Panc1 (cell line): ENCODE measurements at regions not wholly inside any gene's neighbourhood (a gene's known extent, or its start where the extent isn't known, plus 50 kb on each side); places are given as distances from the start of the nearest gene placed in this dataset.
A peak's percentile ranks its signal among the peaks of the same experiment; 100 is the strongest.

Experiments used
- ATAC-seq: fragments of 200-7000 bp; cut with Tn5 transposase; 2 replicates; pipeline ENCODE4 v1.9.1; 2020; ENCODE audit warnings: mild to moderate bottlenecking, moderate library complexity
- BruUV-seq: library from RNA; stranded (reverse); fragments of 400-500 nt; replicated peaks from 2 replicates; lab custom pipeline; 2021; lab: Mats Ljungman, UMichigan
- CTCF ChIA-PET: fragments of 300-600 bp; sonication (Branson Sonifier 250); formaldehyde crosslinking; loops from one replicate; lab custom pipeline; 2022; ENCODE audit warnings: antibody characterized with exemption; lab: Charles Lee
- POLR2A ChIA-PET: fragments of 300-600 bp; sonication (Branson Sonifier 250); formaldehyde crosslinking; loops from one replicate; lab custom pipeline; 2022; ENCODE audit warnings: antibody characterized with exemption; lab: Charles Lee
- DNase-seq: peaks from one replicate; pipeline ENCODE4 v3.0.0-alpha.2; 2010; ENCODE audit warnings: low read depth, low spot score
- H3K27ac ChIP-seq: 2 replicates; pipeline ENCODE4 v1.5.1; 2011; ENCODE audit warnings: mild to moderate bottlenecking, low read length, inconsistent platforms
- H3K27me3 ChIP-seq: fragments of 200-500 bp; sonication (Bioruptor generic); 2 replicates; pipeline ENCODE4 v1.6.0; 2014; ENCODE audit warnings: low read length, inconsistent platforms; ENCODE audit not compliant: control insufficient read depth, insufficient read depth
- H3K36me3 ChIP-seq: fragments of 200-500 bp; sonication (Bioruptor generic); 2 replicates; pipeline ENCODE4 v1.5.1; 2014; ENCODE audit warnings: inconsistent platforms, mild to moderate bottlenecking, low read length, moderate library complexity; ENCODE audit not compliant: control insufficient read depth, insufficient read depth
- H3K4me1 ChIP-seq: 2 replicates; pipeline ENCODE4 v1.5.1; 2011; ENCODE audit warnings: inconsistent platforms, mild to moderate bottlenecking, low read length, moderate library complexity; ENCODE audit not compliant: control insufficient read depth, insufficient read depth
- H3K4me3 ChIP-seq, 2 experiments: 2 replicates each; pipeline ENCODE4 v1.5.1; 2011 to 2012; ENCODE audit warnings: low read depth in 2 of 2, low read length in 2 of 2, mild to moderate bottlenecking in 2 of 2, inconsistent platforms in 1 of 2, moderate library complexity in 1 of 2
- H3K9me3 ChIP-seq: fragments of 200-500 bp; sonication (Bioruptor generic); 2 replicates; pipeline ENCODE4 v1.5.1; 2014; ENCODE audit warnings: low read depth, mild to moderate bottlenecking, inconsistent platforms, low read length, moderate library complexity; ENCODE audit not compliant: control insufficient read depth, insufficient read depth
- POLR2AphosphoS5 ChIP-seq: IDR thresholded peaks from 2 replicates; pipeline ENCODE4 v1.6.1; 2012; ENCODE audit warnings: mild to moderate bottlenecking, low read depth, low read length, moderate library complexity
- SIN3A ChIP-seq: IDR thresholded peaks from 2 replicates; pipeline ENCODE4 v1.6.1; 2012; ENCODE audit warnings: low read depth, mild to moderate bottlenecking, low read length, moderate library complexity, borderline replicate concordance; ENCODE audit not compliant: insufficient read depth
- TCF7L2 ChIP-seq: IDR thresholded peaks from 2 replicates; pipeline ENCODE4 v1.6.1; 2011; ENCODE audit warnings: mild to moderate bottlenecking, low read depth, low read length, inconsistent platforms
- in situ Hi-C: cut with HindIII; loops from 2 replicates; pipeline ENCODE4 v1.10.0; 2016; ENCODE audit warnings: low sequenced_read_pairs, low pct_unique_long_range_greater_than_20kb
- intact Hi-C: fragments of 100-400 bp; cut with micrococcal nuclease; formaldehyde crosslinking; loops from one replicate; pipeline ENCODE4 v1.10.0; 2022; ENCODE audit not compliant: unreplicated experiment
- TF ChIP-seq, protein P1 (sequence below): fragments of 450-650 bp; IDR thresholded peaks from 2 replicates; pipeline ENCODE4 v1.5.1; 2017; ENCODE audit warnings: mild to moderate bottlenecking
- TF ChIP-seq, protein P2 (sequence below), 2 experiments: IDR thresholded peaks; 2 replicates each; pipeline ENCODE4 v1.6.1; 2011 to 2012; ENCODE audit warnings: low read depth in 2 of 2, control low read depth in 1 of 2, low read length in 1 of 2, mild to moderate bottlenecking in 1 of 2, moderate library complexity in 1 of 2; ENCODE audit not compliant: insufficient read depth in 1 of 2

DNA sequence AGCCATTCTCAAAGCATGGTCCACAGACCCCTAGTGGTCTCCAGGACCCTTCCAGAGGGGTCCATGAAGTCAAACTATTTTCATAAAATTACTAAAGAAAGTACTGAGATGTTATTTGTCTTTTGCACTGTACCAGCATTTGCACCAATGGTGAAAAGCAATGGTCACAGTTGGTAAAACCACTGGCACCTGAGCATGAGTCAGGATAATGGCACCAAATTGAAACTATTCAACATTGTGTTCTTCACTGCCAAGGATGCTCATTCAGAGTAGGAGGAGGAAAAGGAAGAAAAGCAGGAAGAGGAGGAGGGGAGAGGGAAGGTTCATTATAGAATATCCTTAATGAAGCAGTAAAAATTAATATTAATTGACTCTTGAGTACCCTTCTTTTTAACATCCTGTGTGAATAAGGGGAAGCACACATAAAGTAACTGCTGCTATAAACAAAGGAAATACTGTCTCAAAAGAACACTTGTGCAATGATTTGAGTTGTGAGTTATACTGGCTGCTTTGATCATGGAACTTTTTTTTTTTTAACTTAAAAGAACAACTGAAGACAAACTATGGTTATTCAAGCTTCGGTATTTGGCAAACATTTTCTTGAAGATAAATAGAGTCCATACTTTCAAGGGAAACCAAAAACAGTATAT is 60.2 kb downstream of the MPP7 start:
- H3K4me1 ChIP-seq, result no peaks in the 10 kb centered on the region
- intact Hi-C loops (loop anchor here (5.0 kb wide), 1 partner anchor 680 kb away; no protein-coding TSS in a partner anchor), in situ Hi-C loops (no loop called here)
- H3K9me3 ChIP-seq, result no peaks in the 10 kb centered on the region
- H3K36me3 ChIP-seq, result no peaks in the 10 kb centered on the region
- TF ChIP-seq SIN3A, result no peak
- TF ChIP-seq, protein P1, sequence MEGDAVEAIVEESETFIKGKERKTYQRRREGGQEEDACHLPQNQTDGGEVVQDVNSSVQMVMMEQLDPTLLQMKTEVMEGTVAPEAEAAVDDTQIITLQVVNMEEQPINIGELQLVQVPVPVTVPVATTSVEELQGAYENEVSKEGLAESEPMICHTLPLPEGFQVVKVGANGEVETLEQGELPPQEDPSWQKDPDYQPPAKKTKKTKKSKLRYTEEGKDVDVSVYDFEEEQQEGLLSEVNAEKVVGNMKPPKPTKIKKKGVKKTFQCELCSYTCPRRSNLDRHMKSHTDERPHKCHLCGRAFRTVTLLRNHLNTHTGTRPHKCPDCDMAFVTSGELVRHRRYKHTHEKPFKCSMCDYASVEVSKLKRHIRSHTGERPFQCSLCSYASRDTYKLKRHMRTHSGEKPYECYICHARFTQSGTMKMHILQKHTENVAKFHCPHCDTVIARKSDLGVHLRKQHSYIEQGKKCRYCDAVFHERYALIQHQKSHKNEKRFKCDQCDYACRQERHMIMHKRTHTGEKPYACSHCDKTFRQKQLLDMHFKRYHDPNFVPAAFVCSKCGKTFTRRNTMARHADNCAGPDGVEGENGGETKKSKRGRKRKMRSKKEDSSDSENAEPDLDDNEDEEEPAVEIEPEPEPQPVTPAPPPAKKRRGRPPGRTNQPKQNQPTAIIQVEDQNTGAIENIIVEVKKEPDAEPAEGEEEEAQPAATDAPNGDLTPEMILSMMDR, result no peak
- TF ChIP-seq POLR2AphosphoS5, result no peak
- no peak for TF ChIP-seq TCF7L2
- TF ChIP-seq, protein P2, sequence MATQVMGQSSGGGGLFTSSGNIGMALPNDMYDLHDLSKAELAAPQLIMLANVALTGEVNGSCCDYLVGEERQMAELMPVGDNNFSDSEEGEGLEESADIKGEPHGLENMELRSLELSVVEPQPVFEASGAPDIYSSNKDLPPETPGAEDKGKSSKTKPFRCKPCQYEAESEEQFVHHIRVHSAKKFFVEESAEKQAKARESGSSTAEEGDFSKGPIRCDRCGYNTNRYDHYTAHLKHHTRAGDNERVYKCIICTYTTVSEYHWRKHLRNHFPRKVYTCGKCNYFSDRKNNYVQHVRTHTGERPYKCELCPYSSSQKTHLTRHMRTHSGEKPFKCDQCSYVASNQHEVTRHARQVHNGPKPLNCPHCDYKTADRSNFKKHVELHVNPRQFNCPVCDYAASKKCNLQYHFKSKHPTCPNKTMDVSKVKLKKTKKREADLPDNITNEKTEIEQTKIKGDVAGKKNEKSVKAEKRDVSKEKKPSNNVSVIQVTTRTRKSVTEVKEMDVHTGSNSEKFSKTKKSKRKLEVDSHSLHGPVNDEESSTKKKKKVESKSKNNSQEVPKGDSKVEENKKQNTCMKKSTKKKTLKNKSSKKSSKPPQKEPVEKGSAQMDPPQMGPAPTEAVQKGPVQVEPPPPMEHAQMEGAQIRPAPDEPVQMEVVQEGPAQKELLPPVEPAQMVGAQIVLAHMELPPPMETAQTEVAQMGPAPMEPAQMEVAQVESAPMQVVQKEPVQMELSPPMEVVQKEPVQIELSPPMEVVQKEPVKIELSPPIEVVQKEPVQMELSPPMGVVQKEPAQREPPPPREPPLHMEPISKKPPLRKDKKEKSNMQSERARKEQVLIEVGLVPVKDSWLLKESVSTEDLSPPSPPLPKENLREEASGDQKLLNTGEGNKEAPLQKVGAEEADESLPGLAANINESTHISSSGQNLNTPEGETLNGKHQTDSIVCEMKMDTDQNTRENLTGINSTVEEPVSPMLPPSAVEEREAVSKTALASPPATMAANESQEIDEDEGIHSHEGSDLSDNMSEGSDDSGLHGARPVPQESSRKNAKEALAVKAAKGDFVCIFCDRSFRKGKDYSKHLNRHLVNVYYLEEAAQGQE (IDR thresholded peaks at IDR 0.05; ENCODE audit: insufficient read depth in 1 of 2, low read depth in 2 of 2, low read length in 1 of 2), result no peak
- no peak for DNase-seq
- H3K4me3 ChIP-seq, result no peak overlapping the region
- no peak for ATAC-seq
- no TSS peak for BruUV-seq
- POLR2A ChIA-PET, result no interaction called here
- CTCF ChIA-PET, result no interaction called here
- H3K27me3 ChIP-seq, result no peaks in the 10 kb centered on the region; the same call in 1 of the 2 replicates
- H3K27ac ChIP-seq, result no peak overlapping the region

DNA sequence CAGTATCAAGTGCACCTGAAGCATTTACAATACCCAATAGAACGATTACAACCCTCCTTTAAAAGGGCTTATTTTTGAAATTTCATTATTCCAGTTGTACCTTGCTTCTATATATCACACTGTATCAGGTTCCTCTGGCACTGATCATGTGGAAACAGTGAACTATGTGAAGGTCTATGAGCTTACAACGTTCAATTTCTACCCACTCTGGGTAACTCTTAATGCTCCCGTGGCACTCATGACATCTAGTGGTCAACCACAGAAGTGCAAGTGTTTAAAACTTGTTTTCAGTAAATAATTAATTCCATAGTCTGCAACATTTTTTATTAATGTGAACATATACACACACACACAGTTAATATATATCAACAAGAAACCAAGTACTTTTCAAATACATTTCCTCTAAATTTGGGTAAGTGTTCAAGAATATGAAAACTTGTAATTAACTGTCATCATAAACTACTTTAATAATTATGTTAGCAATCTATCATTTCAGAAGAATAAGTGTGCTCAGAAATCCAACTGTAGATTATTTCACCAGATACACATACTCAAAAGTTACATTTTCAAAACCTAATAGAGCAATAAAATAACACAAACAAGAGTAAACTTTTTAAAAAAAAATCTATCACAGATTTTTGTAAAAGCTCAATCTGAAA is 61.0 kb downstream of the MPP7 start:
- in situ Hi-C loops (no loop called here), intact Hi-C loops (loop anchor here (5.0 kb wide), 1 partner anchor 680 kb away; no protein-coding TSS in a partner anchor)
- Histone ChIP-seq H3K27ac (no peak overlapping the region), H3K4me1 (no peaks in the 10 kb centered on the region), H3K27me3 (no peaks in the 10 kb centered on the region; the same call in 1 of the 2 replicates), H3K9me3 (no peaks in the 10 kb centered on the region), H3K4me3 (no peak overlapping the region), H3K36me3 (no peaks in the 10 kb centered on the region)
- no TSS peak for BruUV-seq
- no peak for TF ChIP-seq SIN3A
- TF ChIP-seq, protein P1, result peak; percentile 76; the same call in 1 of the 2 replicates
- ATAC-seq, result peak; percentile 60
- ChIA-PET CTCF (interaction anchor here (0.5 to 0.6 kb wide), 2 partner anchors 25 to 248 kb away, joined by 3 read pairs; no protein-coding TSS in a partner anchor), POLR2A (no interaction called here)
- DNase-seq, result peak; percentile 27
